Activated CD8-positive, alpha-beta memory T cell treated with anti-CD3 and anti-CD28 coated beads, Interleukin-2, amount 50 U/mL, for 1 hour (primary cell): ENCODE measurements at regions not wholly inside any gene's neighbourhood (a gene's known extent, or its start where the extent isn't known, plus 50 kb on each side); places are given as distances from the start of the nearest gene placed in this dataset.
"Not testable (repeated sequence)": the region's sequence is repeated elsewhere in the genome, so short reads cannot be mapped to it uniquely, and the experiment has no call there.

Experiments used
- DNase-seq: peaks from one replicate; pipeline ENCODE4 v3.0.0-alpha.2; 2020; ENCODE audit errors: extremely low read depth

DNA sequence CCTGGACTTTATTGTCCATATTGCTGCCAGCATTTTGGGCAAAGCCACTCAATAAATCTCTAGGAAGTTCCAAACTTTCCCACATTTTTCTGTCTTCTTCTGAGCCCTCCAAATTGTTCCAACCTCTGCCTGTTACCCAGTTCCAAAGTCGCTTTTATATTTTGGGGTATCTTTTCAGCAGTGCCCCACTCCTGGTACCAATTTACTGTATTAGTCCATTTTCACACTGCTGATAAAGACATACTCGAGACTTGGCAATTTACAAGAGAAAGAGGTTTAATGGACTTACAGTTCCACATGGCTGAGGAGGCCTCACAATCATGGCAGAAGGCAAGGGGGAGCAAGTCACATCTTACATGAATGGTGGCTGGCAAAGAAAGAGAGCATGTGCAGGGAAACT is 53.4 kb downstream of the AHSP start:
- DNase-seq: not testable (repeated sequence)

DNA sequence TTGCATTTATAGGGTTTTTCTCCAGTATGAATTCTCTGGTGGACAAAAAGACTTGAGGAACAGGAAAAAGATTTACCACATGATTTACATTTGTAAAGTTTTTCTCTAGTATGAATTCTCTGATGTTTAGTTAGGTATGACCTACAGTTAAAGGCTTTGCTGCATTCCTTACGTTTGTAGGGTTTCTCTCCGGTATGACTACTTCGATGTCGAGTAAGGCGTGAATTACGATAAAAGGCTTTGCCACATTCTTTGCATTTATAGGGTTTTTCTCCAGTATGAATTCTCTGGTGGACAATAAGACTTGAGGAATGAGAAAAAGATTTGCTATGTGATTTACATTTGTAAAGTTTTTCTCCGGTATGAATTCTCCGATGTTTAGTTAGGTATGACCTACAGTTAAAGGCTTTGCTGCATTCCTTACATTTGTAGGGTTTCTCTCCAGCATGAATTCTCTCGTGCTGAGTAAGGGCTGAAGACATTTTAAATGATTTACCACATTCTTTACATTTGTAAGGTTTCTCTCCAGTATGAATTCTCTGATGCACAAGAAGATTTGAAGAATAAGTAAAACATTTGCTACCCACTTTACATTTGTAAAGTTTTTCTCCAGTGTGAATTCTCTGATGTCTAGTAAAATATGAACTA is 74.2 kb downstream of the AHSP start:
- DNase-seq: not testable (repeated sequence)

DNA sequence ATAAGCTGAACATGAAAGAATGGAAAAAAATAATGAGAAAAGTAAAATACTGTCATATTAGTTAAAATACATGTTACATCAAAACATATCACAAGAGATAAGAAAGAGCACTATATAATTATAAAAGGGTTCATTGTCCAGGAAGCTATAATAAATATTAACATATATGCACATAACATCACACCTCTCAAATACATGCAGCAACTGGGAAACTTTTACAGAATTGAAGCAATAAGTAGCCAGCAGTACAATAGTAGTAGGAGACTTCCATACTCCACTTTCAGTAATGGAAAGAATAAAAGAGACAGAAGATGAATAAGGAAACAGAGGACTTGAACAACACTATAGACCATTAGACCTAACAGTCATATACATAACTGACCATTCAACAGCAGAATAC is 90.4 kb downstream of the AHSP start:
- no peak for DNase-seq

DNA sequence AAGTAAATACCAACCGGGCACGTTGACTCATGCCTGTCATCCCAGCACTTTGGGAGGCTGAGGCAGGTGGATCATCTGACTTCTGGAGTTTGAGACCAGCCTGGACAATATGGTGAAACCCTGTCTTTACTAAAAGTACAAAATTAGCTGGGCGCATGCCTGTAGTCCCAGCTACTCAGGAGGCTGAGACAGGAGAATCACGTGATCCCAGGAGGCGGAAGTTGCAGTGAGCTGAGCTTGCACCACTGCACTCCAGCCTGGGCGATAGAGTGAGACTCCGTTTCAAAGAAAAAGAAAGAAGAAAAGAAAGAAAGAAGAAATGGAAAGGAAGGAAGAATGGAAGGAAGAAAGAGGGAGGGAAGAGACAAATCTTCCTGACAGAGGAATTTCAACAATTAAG is 108.7 kb downstream of the AHSP start:
- DNase-seq: no peak

DNA sequence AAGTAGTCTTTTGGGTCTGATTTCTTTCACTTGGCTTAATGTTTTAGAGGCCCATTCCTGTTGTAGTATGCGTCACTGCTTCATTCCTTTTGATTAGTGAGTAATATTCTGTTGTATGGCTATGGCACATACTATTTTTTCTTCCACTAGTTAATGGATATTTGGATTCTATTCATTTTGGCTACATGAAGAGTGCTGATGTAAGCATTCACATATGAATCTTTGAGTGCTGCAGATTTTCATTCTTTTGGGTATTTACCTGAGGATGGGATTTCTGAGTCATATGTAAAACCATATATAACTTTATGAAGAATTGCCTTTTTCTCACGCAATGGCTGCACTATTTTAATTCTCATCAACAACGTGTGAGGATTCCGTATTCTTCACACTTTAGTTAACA is 113.6 kb downstream of the AHSP start:
- DNase-seq: no peak

DNA sequence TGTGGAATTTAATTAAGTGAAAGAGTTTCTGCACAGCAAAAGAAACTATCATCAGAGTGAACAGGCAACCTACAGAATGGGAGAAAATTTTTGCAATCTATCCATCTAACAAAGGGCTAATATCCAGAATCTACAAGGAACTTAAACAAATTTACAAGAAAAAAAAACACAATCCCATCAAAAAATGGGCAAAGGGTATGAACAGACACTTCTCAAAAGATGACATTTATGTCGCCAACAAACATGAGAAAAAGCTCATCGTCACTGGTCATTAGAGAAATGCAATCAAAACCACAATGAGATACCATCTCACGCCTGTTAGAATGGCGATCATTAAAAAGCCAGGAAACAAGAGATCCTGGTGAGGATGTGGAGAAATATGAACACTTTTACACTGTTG is 128.0 kb downstream of the AHSP start:
- not testable (repeated sequence) for DNase-seq

DNA sequence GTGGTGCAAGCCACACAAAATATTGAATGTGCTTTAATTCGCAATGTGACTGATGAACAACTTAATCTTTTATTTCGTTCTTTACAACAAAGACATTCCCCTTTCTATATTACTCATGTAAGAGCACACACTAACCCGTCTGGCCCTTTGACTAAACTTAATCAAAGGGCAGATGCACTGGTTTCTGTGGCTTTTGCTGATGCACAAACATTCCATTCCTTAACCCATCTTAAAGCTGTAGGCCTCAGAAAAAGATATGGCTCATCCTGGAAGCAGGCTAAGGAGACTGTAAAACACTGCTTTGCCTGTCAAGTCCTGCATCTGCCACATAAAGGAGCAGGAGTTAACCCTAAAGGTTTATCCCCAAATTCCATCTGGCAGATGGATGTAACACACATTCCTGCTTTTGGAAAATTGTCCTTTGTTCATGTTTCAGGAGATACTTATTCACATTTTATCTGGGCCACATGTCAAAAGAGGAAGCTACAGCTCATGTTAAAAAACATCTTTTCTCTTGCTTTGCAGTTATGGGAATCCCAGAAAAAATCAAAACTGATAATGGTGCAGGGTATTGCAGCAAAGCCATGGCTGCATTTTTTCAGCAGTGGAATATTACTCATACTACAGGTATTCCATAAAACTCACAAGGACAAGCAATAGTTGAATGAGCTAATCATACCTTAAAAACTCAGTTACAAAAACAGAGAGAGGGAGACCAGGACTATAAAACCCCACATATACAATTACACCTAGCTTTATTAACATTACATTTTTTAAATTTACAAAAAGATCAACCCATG is 137.2 kb downstream of the AHSP start:
- DNase-seq: no peak

DNA sequence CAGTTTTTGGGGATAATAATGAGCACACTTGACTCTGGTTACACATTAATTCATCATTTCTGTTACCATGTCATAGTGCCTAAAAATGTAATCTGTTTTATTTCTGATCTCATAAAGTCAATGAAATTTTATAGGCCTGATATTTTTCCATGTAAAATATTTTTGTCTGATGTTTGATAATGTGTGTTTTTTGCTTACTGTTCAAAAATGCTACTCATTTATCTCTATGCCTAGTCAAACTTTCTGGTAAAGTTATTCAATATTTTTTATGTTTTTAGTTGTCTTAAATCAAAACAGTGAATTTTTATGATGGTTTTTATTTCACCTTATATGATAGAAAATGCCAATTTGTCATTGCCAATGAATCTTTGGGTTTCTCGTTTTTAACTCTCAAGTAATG is 147.0 kb downstream of the AHSP start:
- no peak for DNase-seq

DNA sequence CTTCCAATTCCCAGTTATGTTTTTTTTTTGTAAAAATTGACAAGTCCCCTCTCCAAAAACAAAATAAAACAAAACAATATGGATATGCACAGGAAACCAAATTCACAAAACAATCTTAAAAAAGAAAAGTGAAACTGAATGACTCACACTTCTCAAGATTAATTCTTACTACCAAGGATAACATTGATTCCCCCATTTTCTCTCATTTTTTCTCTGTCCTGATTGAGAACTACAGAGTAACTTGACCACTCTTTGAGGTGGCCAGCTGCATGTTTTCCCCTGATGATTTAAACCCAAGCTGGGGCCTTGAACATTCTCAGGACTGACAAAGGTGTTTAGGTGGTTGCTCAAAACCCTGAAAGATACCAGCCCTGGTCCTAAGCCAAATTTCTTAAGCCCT is 149.0 kb downstream of the AHSP start:
- DNase-seq: no peak

DNA sequence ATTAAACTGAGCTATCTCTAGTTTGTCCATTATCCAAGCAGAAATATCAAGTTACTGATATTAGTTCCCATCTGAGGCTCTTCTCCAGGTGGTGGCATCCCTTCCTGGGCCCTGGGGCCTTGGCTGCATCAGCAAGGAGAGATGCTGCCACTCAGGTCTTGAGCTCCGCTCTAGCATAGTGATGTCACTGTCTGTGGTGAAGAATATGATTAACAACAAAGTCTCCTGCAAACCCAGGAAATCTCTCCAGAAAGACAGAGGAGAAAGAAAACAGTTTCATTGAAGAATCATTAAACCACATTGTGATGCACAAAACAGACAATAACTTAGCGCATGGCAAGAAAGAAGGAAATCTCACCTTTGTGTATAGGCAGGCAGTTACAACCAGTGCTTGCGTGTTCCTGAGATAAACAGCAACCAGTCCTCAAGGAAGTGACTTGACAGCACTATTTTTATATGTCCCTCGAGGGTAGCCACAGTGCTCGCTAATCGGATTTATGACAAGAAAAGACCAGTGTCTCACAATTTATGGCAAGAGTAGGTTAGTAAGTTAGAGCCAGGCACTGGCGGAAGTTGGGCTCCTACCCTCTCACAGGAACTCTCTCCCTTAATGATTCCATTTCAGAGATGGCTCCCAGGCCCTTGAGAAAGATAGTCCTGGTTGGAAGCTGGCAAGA is 151.1 kb downstream of the AHSP start:
- no peak for DNase-seq

DNA sequence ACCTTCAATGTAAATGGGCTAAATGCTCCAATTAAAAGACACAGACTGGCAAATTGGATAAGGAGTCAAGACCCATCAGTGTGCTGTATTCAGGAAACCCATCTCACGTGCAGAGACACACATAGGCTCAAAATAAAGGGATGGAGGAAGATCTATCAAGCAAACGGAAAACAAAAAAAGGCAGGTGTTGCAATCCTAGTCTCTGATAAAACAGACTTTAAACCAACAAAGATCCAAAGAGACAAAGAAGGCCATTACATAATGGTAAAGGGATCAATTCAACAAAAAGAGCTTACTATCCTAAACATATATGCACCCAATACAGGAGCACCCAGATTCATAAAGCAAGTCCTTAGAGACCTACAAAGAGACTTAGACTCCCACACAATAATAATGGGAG is 161.6 kb downstream of the AHSP start:
- DNase-seq: not testable (repeated sequence)

DNA sequence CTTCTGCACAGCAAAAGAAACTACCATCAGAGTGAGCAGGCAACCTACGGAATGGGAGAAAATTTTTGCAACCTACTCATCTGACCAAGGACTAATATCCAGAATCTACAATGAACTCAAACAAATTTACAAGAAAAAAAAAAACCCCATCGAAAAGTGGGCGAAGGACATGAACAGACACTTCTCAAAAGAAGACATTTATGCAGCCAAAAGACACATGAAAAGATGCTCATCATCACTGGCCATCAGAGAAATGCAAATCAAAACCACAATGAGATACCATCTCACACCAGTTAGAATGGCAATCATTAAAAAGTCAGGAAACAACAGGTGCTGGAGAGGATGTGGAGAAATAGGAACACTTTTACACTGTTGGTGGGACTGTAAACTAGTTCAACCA is 164.6 kb downstream of the AHSP start:
- DNase-seq: not testable (repeated sequence)

DNA sequence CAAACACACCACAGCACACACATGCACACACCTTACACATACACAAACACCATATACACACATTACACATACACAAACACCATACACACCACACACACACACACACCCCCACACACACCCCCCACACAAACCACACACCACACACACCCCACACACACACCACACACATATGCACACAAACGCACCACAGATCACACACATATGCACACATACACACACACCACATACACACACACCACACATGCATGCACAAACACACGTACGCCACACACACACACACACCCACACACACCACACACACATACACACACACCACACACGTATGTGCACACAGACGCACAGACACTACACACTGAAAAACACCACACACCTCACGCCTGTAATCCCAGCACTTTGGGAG is 166.0 kb downstream of the AHSP start:
- DNase-seq: no peak

DNA sequence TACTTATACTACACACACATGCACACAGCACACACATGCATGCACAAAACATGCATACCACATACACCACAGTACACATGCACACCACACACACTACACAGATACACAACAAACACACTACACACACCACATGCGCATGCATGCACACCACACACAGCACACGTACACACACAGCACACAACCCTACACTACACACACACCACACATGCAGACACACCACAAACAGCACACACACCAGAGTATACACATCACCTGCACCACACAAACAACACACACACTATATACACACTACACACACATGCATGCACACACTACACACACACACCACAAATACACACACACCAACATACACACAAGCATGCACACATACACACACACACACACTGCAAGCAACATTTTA is 166.8 kb downstream of the AHSP start:
- DNase-seq: no peak

DNA sequence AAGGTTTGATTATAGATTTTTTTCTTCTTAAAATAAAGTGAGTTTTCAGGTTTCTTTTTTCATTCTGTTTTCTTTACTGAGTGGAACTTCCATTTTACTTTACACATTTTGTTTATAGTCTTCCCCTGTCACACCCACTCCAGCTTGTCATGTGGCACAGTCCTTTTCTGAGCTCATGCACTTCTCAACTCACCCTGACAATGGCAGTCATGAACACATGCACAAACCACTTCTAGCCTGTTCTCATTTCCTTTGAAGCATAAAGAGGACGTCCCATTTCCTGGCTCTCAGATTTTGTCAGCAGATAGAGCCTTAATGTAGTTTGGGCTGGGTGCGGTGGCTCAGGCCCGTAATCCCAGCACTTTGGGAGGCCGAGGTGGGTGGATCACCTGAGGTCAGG is 168.0 kb downstream of the AHSP start:
- peak; percentile 18 for DNase-seq

DNA sequence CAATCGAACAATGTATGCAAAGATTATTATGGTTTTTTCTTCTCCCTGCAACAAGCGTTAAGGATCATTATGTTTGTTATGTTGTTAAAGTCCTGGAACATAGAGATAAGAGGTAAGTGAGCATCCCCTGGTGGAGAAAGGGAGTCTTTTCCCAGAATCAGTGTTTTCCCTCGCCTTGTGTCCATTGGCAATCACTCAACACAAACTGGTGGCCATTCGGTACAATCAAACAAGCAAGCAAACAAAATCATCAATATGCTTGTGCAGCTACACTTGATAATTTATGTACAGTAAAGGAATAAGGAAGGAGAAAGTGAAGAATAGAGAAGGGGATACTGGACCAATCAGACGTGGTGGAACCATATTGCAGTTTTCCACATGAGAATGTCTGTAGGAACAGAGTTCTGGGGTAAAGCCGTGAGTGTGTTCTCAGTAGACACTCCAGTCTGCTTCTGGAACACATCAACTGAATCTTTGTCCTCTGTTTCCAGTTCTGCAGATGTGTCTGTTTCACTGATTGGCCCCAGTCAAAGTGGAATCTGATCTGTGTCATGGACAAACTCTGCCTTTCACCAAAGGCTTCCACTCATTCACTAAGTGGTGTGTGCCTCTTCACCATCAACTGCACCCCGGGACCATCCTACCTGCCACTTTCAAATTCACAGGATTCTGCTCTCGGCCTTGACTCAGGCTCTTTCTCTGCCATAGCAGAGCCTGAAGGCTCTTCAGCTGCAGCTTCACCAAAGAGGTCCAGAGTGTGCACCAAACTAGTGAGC is 169.5 kb downstream of the AHSP start:
- DNase-seq: no peak

DNA sequence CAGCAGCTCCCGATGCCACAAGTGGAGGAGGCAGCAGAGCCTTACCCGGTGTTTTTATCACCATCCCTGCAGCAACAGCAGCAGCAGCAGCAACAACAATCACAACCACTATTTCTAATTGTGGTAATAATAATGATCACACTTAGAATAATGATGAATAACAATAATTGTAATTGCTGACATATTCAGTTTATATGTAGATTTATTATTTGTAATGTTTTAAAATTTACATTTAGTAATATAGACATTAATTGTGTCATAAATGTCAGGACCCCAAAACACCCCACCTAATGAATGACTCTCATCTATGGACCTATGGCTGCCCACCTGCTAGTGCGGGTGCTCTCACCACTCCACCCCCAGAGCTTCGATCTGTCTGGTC is 170.0 kb downstream of the AHSP start:
- no peak for DNase-seq

DNA sequence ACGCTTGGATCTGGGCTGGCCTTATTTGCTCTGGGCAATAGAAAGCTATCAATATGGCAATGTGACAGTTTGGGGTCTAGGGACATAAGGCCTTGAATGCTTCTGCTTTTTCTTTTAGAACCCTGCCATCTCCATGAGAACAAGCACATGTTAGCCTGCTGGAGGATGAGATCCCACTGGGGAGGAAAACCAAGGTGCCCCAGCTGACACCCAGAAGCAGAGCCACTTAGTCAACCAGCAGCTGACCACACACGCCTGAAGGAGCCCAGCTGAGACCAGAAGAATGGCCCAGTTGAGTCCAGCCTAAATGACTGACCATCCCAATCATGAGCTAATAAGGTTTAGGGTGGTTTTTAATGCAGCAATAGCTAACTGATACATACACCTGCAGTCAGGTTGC is 171.2 kb downstream of the AHSP start:
- no peak for DNase-seq

DNA sequence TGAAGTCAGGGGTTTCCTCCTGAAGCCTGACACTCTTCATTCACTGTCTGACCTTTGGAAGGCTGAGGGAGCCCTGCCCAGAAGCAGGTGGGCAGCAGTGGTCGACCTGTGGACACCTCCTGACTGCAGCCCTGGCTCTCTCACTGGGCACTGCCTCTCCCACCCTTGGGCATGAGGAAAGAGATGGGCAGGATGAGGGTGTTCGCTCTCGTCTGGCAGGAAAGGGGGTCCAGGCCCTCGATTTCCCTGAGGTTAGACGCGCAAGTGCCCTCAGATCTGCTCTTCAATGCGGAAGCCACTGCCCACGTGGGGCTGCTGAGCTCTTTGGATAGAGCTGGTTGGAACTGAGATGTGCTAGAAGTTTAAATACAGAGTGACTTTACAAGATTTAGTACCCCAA is 171.9 kb downstream of the AHSP start:
- no peak for DNase-seq

DNA sequence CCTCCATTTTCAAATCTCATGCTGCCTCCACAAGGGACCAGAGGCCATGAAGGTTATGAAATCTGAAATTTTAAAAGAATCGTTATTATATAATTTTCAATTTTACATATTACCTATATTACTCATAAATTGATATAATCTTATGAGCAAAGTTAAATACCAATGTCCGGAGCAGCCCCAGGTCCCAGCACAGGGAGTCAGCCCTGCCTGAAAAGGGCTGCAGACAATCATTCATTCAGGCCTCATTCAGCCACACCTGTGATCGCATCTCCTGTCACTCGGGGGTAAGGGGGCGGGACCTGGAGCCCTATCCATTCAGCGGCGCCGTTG is 172.5 kb downstream of the AHSP start:
- no peak for DNase-seq

DNA sequence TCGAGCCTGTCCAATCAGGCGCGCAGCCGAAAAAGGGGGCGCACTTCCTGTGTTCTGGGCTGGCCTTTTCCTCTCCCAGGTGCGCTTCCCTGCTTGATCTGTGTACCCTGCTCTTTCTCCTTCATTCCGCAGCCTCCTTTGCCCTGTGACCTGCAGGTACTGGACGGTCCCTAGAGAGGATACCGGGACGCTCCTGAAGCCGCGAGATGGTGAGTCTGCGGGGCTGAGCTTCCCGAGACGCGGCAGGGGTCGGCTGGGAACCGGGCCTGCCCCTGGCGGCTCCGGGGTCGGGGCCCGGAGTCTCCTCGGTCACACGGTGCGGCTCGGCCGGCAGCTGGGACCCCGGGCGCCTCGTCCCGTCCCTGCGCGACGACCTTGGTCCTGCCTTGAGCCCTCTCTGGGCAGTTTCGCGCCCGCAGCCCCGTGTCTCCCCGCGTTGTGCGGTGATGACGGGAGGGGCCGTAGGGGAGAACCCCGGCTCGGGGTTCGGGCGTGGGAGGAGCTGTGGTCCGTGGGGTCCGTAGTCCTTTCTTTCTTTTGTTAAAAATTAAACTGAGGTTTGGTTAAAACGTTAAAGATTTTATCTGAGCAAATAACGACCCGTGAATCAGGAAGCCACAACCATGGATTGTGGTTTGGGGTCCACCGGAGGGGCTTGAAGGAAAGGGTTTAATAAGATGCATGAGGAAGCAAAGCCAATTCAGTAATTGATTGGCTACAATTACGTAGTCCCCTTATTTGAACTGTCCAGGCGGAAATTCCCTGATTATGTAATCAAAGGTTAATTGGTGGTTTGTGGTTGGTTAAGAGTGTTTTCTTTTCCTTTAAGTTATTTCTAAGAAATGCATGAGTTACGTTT is 172.8 kb upstream of the ZNF267 start:
- peak; percentile 78 for DNase-seq

DNA sequence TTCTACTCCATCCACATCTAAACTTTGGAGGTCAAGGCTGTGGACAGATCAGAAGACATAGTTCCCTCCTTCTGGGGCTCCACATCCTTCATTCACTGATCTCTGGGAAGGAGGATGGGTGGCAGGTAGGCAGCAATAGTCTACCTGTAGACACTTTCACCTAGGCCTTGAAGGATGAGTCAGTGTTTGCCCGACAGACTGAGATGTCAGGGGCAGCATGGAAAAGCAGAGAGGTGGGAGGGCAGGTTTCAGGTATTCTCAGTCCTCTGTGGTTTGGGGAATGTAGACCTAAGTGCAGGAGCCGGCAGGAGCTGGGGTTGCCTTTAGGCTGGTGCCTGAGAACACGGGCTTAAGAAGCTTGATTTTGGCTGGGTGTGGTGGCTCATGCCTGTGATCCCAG is 171.9 kb upstream of the ZNF267 start:
- no peak for DNase-seq
